Activated B cell treated with CpG ODN at 0.5 μM for 24 hours (primary cell): ENCODE measurements at regions not wholly inside any gene's neighbourhood (a gene's known extent, or its start where the extent isn't known, plus 50 kb on each side); places are given as distances from the start of the nearest gene placed in this dataset.

ENCODE experiments used
- ATAC-seq: fragments of 200-7000 bp; cut with Tn5 transposase; one replicate; pipeline ENCODE4 v1.10.0; 2021; ENCODE audit warnings: low read depth, mild to moderate bottlenecking, moderate library complexity
- CTCF ChIA-PET: fragments of 350-600 bp; sonication (Branson Sonifier 250); formaldehyde crosslinking; loops from one replicate; lab custom pipeline; 2021; ENCODE audit warnings: antibody characterized with exemption; lab: Charles Lee
- POLR2A ChIA-PET: fragments of 350-600 bp; sonication (Branson Sonifier 250); formaldehyde crosslinking; loops from one replicate; lab custom pipeline; 2021; ENCODE audit warnings: antibody characterized with exemption; lab: Charles Lee
- DNase-seq: peaks from one replicate; pipeline ENCODE4 v3.0.0; 2022
- H3K27ac Mint-ChIP-seq: one replicate; pipeline ENCODE4 v1.8.0; 2020; ENCODE audit warnings: mixed read lengths
- H3K27me3 Mint-ChIP-seq: one replicate; pipeline ENCODE4 v1.8.0; 2021; ENCODE audit warnings: mixed read lengths
- H3K36me3 Mint-ChIP-seq: one replicate; pipeline ENCODE4 v1.8.0; 2021; ENCODE audit warnings: low read depth, mixed read lengths
- H3K4me1 Mint-ChIP-seq: one replicate; pipeline ENCODE4 v1.8.0; 2021; ENCODE audit warnings: mixed read lengths
- H3K4me3 Mint-ChIP-seq: one replicate; pipeline ENCODE4 v1.8.0; 2020; ENCODE audit warnings: mild to moderate bottlenecking, mixed read lengths
- H3K9me3 Mint-ChIP-seq: one replicate; pipeline ENCODE4 v1.8.0; 2020; ENCODE audit warnings: mixed read lengths
- CTCF ChIP-seq: fragments of 200-600 bp; IDR thresholded peaks from one replicate; pipeline ENCODE4 v1.8.0; 2022; ENCODE audit warnings: antibody characterized with exemption, mild to moderate bottlenecking
- intact Hi-C: fragments of 100-400 bp; cut with micrococcal nuclease; formaldehyde crosslinking; loops from one replicate; pipeline ENCODE4 v1.15.1; 2024

DNA sequence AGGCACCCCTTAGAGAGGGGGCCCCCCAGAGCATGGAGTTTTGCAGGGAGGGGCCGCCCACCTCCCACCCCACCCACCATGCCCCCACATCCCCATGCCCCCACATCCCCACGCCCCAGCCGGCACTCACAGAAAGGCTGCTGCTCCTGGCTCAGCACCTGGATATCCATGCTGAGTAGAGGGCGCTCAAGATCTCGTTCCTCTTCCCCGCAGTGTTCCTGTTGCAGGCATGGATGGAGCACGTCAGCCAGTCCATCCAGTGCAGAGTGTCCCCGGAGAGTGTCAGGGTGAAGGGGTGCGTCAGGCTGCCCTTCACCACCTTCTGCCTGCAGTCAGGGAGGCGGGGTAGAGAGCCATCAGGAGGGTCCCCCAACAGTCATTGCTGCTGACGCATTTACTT, 156.2 kb downstream of the CRYBB2 start:
- Mint-ChIP-seq H3K27me3 (no peaks in the 10 kb centered on the region), H3K4me3 (no peak overlapping the region), H3K27ac (no peak overlapping the region), H3K9me3 (no peaks in the 10 kb centered on the region), H3K36me3 (peaks cover 65% of the 10 kb centered on the region), H3K4me1 (no peaks in the 10 kb centered on the region)
- intact Hi-C loops: no loop called here
- ChIA-PET POLR2A (no interaction called here), CTCF (no interaction called here)
- ATAC-seq: no peak
- DNase-seq: no peak
- TF ChIP-seq CTCF: no peak

DNA sequence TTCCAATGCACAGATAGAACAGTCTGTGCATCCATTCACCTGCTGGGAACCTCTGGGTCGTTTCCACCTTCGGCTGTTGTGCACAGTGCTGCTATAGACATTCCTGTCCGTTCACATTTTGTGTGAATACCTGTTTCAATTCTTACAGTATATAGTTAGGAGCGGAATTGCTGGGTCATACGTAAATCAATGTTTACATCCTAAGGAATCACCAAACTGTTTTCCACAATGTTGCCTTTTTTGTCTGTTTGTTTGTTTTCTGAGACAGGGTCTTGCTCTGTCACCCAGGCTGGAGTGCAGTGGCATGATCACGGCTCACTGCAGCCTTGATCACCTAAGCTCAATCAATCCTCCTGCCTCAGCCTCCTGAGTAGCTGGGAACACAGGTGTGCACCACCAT, 158.3 kb downstream of the CRYBB2 start:
- POLR2A ChIA-PET: no interaction called here
- CTCF ChIA-PET: no interaction called here
- H3K4me1 Mint-ChIP-seq: no peaks in the 10 kb centered on the region
- no peaks in the 10 kb centered on the region for H3K9me3 Mint-ChIP-seq
- no peak for DNase-seq
- H3K36me3 Mint-ChIP-seq: peaks cover 60% of the 10 kb centered on the region
- no peak for TF ChIP-seq CTCF
- no peak overlapping the region for H3K27ac Mint-ChIP-seq
- ATAC-seq: no peak
- no peak overlapping the region for H3K4me3 Mint-ChIP-seq
- no peaks in the 10 kb centered on the region for H3K27me3 Mint-ChIP-seq
- intact Hi-C loops: no loop called here

- H3K9me3 Mint-ChIP-seq: no peaks in the 10 kb centered on the region
- ChIA-PET CTCF (no interaction called here), POLR2A (interaction anchor here (0.7 kb wide), 1 partner anchor 1466 kb away, joined by 3 read pairs; no protein-coding TSS in a partner anchor)
- DNase-seq (no peak), ATAC-seq (no peak)
- H3K4me1 Mint-ChIP-seq: no peaks in the 10 kb centered on the region
- H3K36me3 Mint-ChIP-seq: peaks cover 43% of the 10 kb centered on the region
- no peak overlapping the region for H3K4me3 Mint-ChIP-seq
- no peak overlapping the region for H3K27ac Mint-ChIP-seq
- intact Hi-C loops: no loop called here
- TF ChIP-seq CTCF: no peak
- no peaks in the 10 kb centered on the region for H3K27me3 Mint-ChIP-seq
These were observed 160.8 kb downstream of the CRYBB2 start for GRCh38 chr22:25380122-25380747.

- CTCF ChIA-PET: no interaction called here
- peaks cover 21% of the 10 kb centered on the region for H3K4me1 Mint-ChIP-seq
- DNase-seq (no peak), ATAC-seq (no peak)
- no peak for TF ChIP-seq CTCF
- no peaks in the 10 kb centered on the region for H3K9me3 Mint-ChIP-seq
- no peaks in the 10 kb centered on the region for H3K27me3 Mint-ChIP-seq
- intact Hi-C loops: no loop called here
- no peak overlapping the region for H3K4me3 Mint-ChIP-seq
- peaks cover 24% of the 10 kb centered on the region for H3K36me3 Mint-ChIP-seq
- no peak overlapping the region for H3K27ac Mint-ChIP-seq
- POLR2A ChIA-PET: no interaction called here
These were observed 163.3 kb downstream of the CRYBB2 start for GRCh38 chr22:25382762-25383161.

GRCh38 chr22:25383278-25383820, 163.9 kb downstream of the CRYBB2 start:
- Mint-ChIP-seq H3K27me3 (no peaks in the 10 kb centered on the region), H3K27ac (no peak overlapping the region), H3K36me3 (peaks cover 23% of the 10 kb centered on the region), H3K4me1 (peaks cover 27% of the 10 kb centered on the region), H3K4me3 (no peak overlapping the region), H3K9me3 (no peaks in the 10 kb centered on the region)
- POLR2A ChIA-PET: no interaction called here
- CTCF ChIA-PET: no interaction called here
- no peak for ATAC-seq
- intact Hi-C loops: no loop called here
- no peak for DNase-seq
- no peak for TF ChIP-seq CTCF
